Brain microvascular endothelial cell (primary cell): ENCODE measurements at regions not wholly inside any gene's neighbourhood (a gene's known extent, or its start where the extent isn't known, plus 50 kb on each side); places are given as distances from the start of the nearest gene placed in this dataset.

ENCODE experiments used
- DNase-seq: peaks from one replicate; pipeline ENCODE4 v3.0.0-alpha.2; 2020
- H3K27ac ChIP-seq: fragments of 250-450 bp; sonication (Bioruptor Pico); 2 replicates; pipeline ENCODE4 v1.5.1; 2020; ENCODE audit warnings: mild to moderate bottlenecking, moderate library complexity
- H3K27me3 ChIP-seq: fragments of 250-450 bp; sonication (Bioruptor Pico); replicated peaks from 2 replicates; pipeline ENCODE4 v1.5.1; 2020; ENCODE audit warnings: mild to moderate bottlenecking
- H3K36me3 ChIP-seq: fragments of 250-450 bp; sonication (Bioruptor Pico); replicated peaks from 2 replicates; pipeline ENCODE4 v1.5.1; 2020; ENCODE audit warnings: mild to moderate bottlenecking
- H3K4me3 ChIP-seq: 2 replicates; pipeline ENCODE4 v1.5.1; 2011; ENCODE audit warnings: low read depth, mild to moderate bottlenecking, control low read depth, low read length, moderate library complexity
- in situ Hi-C: cut with HindIII; loops from 2 replicates; pipeline ENCODE4 v1.10.0; 2017; ENCODE audit warnings: low sequenced_read_pairs, low pct_ligation_motif_present
- TF ChIP-seq, protein P1 (sequence below): IDR thresholded peaks from 2 replicates; pipeline ENCODE4 v1.5.1; 2011; ENCODE audit warnings: low read depth, mild to moderate bottlenecking, moderate library complexity, low read length, control low read depth, inconsistent platforms; ENCODE audit errors: missing control alignments

DNA sequence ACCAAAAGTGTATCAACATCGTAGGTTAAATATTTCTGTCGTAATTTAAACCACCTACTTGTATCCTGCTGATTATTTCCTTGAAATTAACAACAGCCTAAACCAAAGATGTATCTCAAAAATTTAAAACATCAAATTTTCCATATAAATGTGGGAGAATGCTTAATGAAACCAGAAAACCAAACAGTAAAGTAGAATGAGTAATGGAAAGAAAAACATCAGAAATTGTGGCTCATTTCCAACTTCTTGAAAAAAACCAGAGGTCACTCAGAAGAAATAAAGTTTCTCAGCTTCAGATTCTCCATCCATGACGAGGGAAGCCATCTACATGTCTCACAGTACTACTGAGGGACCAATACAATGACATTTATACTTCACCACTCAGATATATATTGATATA lies 296.5 kb downstream of the NOL4 start:
- H3K27me3 ChIP-seq, result no peaks in the 10 kb centered on the region
- H3K36me3 ChIP-seq, result no peaks in the 10 kb centered on the region
- peak; percentile 49 for DNase-seq
- H3K27ac ChIP-seq, result peak overlapping the region; percentile 42
- in situ Hi-C loops, result no loop called here
- H3K4me3 ChIP-seq, result no peak overlapping the region
- TF ChIP-seq, protein P1, sequence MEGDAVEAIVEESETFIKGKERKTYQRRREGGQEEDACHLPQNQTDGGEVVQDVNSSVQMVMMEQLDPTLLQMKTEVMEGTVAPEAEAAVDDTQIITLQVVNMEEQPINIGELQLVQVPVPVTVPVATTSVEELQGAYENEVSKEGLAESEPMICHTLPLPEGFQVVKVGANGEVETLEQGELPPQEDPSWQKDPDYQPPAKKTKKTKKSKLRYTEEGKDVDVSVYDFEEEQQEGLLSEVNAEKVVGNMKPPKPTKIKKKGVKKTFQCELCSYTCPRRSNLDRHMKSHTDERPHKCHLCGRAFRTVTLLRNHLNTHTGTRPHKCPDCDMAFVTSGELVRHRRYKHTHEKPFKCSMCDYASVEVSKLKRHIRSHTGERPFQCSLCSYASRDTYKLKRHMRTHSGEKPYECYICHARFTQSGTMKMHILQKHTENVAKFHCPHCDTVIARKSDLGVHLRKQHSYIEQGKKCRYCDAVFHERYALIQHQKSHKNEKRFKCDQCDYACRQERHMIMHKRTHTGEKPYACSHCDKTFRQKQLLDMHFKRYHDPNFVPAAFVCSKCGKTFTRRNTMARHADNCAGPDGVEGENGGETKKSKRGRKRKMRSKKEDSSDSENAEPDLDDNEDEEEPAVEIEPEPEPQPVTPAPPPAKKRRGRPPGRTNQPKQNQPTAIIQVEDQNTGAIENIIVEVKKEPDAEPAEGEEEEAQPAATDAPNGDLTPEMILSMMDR, result no peak

DNA sequence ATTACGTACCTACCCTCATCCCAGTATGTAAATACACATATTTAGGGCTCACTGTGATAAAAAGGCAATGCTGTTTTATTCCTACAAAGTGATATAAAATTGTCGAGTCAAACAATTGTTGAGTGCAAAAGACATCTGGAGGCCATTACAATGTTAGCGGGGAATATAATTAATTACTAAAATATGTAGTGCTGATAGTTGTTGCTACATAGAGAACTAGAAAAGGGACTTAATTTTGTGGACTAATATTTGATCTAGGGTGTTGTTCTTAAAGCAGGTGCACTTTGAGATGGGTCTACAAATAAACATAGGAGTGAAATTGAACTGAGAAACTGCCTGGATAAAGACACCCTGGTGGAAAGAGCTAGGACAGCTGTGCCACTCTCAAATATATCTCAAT lies 300.1 kb downstream of the NOL4 start:
- no peak for DNase-seq
- in situ Hi-C loops, result no loop called here

DNA sequence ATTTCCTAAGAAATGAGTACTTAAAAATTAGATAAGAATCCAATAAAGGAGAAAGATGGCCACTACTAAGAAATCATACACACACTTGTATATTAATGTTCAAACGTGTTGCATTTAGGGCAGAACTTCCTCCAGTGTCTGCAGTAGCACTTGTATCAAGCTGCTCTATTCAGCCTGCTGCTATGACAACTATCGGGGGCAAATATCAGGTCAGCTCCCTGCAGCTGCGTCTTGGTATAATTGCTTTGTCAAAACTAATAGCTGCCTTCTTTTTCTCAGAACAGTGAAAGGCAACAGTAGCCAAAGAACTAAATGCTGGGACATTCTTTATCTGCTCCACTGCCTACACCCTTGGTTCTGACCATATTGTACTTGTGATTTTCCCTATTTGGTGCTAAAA lies 300.7 kb downstream of the NOL4 start:
- H3K27ac ChIP-seq, result no peak overlapping the region
- H3K36me3 ChIP-seq, result no peaks in the 10 kb centered on the region
- TF ChIP-seq, protein P1, result no peak
- no peaks in the 10 kb centered on the region for H3K27me3 ChIP-seq
- in situ Hi-C loops, result no loop called here
- no peak for DNase-seq
- H3K4me3 ChIP-seq, result no peak overlapping the region

More for the DNA sequence above, 300.1 kb downstream of the NOL4 start:
- Histone ChIP-seq H3K27ac (no peak overlapping the region), H3K4me3 (no peak overlapping the region), H3K27me3 (no peaks in the 10 kb centered on the region), H3K36me3 (no peaks in the 10 kb centered on the region)
- TF ChIP-seq, protein P1, result no peak

DNA sequence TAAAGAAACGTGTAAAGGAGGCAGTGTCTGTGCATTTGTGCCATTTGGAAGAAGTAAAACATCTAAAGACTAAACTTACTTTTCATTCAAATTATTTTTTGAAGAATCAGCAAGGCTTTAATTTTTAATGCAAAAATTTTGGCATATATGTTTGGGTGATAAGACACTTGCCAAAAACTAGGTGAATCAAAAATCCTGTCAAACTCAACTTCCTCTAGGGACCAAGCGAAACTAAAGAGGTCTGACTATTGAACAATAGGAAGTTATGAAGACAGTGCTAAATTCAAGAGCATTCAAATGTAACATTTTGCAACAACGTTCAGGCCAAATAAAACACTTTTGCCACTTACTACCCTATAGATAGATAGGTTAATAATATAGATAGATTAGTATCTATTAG lies 306.1 kb downstream of the NOL4 start:
- in situ Hi-C loops, result no loop called here
- H3K36me3 ChIP-seq, result no peaks in the 10 kb centered on the region
- no peak overlapping the region for H3K4me3 ChIP-seq
- TF ChIP-seq, protein P1, result no peak
- H3K27ac ChIP-seq, result no peak overlapping the region
- DNase-seq, result no peak
- H3K27me3 ChIP-seq, result no peaks in the 10 kb centered on the region

DNA sequence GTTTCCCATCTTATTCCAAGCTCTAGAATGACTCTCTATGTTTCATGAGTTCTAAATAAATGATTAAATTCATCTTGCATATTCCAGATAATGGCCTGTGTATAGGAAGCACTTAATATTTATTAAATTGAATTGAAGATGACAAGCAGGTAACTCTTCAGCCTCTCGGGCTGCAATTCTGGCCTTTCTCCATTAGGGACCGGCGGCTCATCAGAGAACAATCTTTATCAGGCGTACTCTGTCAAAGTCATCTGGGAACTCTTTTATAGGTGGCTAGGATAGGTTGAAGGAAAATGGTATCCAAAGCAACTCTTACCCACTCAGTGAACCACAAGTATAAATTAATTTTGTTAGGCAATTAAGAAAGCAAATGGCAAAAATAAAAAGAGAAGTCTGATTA lies 308.5 kb downstream of the NOL4 start:
- TF ChIP-seq, protein P1, result peak; percentile 34

DNA sequence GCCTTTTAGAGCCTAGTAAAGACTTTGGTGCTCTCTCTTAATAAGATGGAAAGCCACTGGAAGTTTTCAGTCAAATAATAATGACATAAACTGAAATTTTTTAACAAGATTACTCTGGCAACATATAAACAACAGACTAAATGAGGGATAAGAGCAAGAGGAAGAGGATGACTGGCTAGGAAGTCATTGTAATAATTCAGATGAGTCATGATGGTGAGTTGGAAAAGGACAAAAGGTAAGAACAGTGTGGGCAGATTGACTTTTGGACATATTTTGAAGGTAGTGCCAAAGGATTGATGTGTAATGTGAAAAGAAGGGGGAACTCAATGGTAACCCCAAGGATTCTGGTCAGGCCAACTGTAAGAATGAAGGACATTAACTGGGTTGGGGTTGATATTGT lies 310.3 kb downstream of the NOL4 start:
- H3K36me3 ChIP-seq, result no peaks in the 10 kb centered on the region
- TF ChIP-seq, protein P1, result no peak
- H3K4me3 ChIP-seq, result no peak overlapping the region
- peak; percentile 0 for DNase-seq
- no peak overlapping the region for H3K27ac ChIP-seq
- in situ Hi-C loops, result no loop called here
- H3K27me3 ChIP-seq, result no peaks in the 10 kb centered on the region

More for the DNA sequence above, 308.5 kb downstream of the NOL4 start:
- Histone ChIP-seq H3K27ac (no peak overlapping the region), H3K4me3 (no peak overlapping the region), H3K27me3 (no peaks in the 10 kb centered on the region), H3K36me3 (no peaks in the 10 kb centered on the region)
- DNase-seq, result no peak
- in situ Hi-C loops, result no loop called here
